ENCODE measurements at regions not wholly inside any gene's neighbourhood (a gene's known extent, or its start where the extent isn't known, plus 50 kb on each side); places are given as distances from the start of the nearest gene placed in this dataset.

DNA sequence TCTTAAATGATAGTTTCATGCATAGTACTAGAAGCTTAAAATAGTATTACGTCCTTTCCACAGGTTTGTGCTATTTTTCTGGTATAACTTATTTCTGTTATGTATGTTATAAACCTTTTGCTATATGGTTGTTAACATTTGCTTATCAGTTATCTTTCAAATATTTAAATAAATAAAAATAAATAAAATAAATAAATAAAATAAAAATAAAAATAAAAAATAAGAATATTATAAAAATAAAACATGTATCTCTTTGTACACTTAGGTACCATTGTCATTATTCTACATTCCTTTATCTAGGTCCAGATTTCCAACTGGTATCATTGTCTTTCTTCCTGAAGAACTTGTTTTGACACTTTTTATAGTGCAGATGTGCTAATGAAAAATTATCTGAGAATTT lies 1310.4 kb upstream of the SLC10A2 start:
- no peaks in the 10 kb centered on the region for H3K4me1 Mint-ChIP-seq (ENCODE audit: low read depth)
- H3K27me3 Mint-ChIP-seq (ENCODE audit: insufficient read depth): no peaks in the 10 kb centered on the region
- DNase-seq: no peak
- H3K27ac Mint-ChIP-seq: no peak overlapping the region
- TF ChIP-seq CTCF (IDR thresholded peaks at IDR 0.05): no peak
- no peaks in the 10 kb centered on the region for H3K36me3 Mint-ChIP-seq (ENCODE audit: low read depth)
- H3K4me3 Mint-ChIP-seq: no peak overlapping the region
- peaks cover 39% of the 10 kb centered on the region for H3K9me3 Mint-ChIP-seq

DNA sequence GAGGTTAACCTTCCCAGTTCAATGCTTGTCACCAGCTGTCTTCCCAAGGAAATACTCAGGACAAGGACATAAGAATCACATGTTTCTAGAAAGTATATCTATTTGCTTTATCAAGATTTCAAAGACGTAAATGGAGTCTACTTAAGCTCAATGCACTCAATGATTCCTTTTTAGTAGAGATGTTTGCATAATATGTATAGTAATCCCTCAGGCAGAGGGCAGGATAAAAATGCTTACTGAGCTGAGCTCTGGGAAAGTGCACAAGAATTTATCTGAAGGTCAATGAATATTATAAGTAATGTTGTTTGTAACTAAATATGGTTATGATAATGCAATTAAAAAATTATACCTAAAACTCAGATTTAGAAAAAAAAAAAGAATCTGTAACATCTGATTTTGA lies 1309.4 kb upstream of the SLC10A2 start:
- Mint-ChIP-seq H3K36me3 (ENCODE audit: low read depth) (no peaks in the 10 kb centered on the region), H3K27ac (no peak overlapping the region), H3K9me3 (peaks cover 38% of the 10 kb centered on the region), H3K4me1 (ENCODE audit: low read depth) (no peaks in the 10 kb centered on the region), H3K27me3 (ENCODE audit: insufficient read depth) (no peaks in the 10 kb centered on the region), H3K4me3 (no peak overlapping the region)
- no peak for DNase-seq
- TF ChIP-seq CTCF (IDR thresholded peaks at IDR 0.05): no peak

DNA sequence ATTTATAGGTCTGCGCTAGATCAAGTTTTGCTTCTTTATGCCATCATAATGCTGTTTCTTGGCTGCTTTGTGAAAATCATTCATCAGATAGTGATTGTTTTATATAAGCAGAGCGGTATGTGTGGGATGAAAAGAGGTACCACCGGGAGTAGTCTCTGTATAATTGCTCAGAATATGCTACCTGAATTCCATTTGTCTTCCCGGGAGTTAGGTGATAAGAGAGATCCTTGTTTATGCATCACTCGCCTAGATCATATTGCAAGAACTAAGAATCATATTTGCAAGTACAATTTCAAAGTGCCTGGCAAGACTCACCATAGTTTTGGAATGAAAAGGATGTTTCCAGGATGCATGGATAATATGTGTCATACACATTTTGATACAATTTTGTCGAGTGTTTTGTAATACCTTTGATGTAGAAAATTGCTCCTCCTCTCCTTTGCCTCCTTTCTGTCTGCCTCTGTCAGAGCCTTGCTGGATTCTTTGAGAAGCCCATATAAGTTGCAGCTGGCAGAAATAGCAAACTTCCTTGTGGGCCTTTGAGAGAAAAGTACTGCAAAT lies 1306.0 kb upstream of the SLC10A2 start:
- Mint-ChIP-seq H3K27ac (no peak overlapping the region), H3K4me3 (no peak overlapping the region)
- TF ChIP-seq CTCF (IDR thresholded peaks at IDR 0.05): no peak

DNA sequence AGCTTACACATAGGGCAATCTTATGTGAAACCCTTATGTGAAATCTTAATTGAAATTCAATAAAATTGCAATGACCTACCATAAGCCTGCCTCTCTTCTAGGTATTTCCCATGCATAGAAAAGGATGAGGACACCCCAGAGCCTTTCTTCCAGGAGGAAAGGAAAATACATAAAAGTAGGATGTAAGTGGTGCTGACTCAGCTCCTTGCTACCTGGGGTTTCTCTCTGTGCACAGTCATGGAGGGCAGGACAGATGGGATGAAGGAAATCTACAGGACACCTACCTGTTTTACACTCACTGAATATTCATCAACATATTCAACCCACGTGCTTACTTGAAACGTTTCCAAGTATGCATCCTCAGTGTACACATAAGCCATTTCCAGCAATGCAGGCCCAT lies 1299.2 kb upstream of the SLC10A2 start:
- no peak overlapping the region for H3K4me3 Mint-ChIP-seq
- H3K36me3 Mint-ChIP-seq (ENCODE audit: low read depth): no peaks in the 10 kb centered on the region
- DNase-seq: no peak
- H3K27me3 Mint-ChIP-seq (ENCODE audit: insufficient read depth): no peaks in the 10 kb centered on the region
- no peak overlapping the region for H3K27ac Mint-ChIP-seq
- H3K4me1 Mint-ChIP-seq (ENCODE audit: low read depth): no peaks in the 10 kb centered on the region
- H3K9me3 Mint-ChIP-seq: peaks cover 21% of the 10 kb centered on the region
- TF ChIP-seq CTCF (IDR thresholded peaks at IDR 0.05): no peak

More for the DNA sequence above, 1306.0 kb upstream of the SLC10A2 start:
- no peaks in the 10 kb centered on the region for H3K36me3 Mint-ChIP-seq (ENCODE audit: low read depth)
- peaks cover 27% of the 10 kb centered on the region for H3K9me3 Mint-ChIP-seq
- DNase-seq: no peak
- H3K4me1 Mint-ChIP-seq (ENCODE audit: low read depth): no peaks in the 10 kb centered on the region
- H3K27me3 Mint-ChIP-seq (ENCODE audit: insufficient read depth): no peaks in the 10 kb centered on the region

GRCh38 chr13:104357672-104358354 lies 1291.6 kb upstream of the SLC10A2 start:
- TF ChIP-seq CTCF (IDR thresholded peaks at IDR 0.05): no peak
- H3K4me1 Mint-ChIP-seq (ENCODE audit: low read depth): no peaks in the 10 kb centered on the region
- no peak for DNase-seq
- H3K9me3 Mint-ChIP-seq: peaks cover 24% of the 10 kb centered on the region
- H3K27ac Mint-ChIP-seq: no peak overlapping the region
- no peak overlapping the region for H3K4me3 Mint-ChIP-seq
- H3K36me3 Mint-ChIP-seq (ENCODE audit: low read depth): no peaks in the 10 kb centered on the region
- no peaks in the 10 kb centered on the region for H3K27me3 Mint-ChIP-seq (ENCODE audit: insufficient read depth)
